HG03159 (cell line): ENCODE measurements at regions not wholly inside any gene's neighbourhood (a gene's known extent, or its start where the extent isn't known, plus 50 kb on each side); places are given as distances from the start of the nearest gene placed in this dataset.

Experiments used
- ATAC-seq: cut with Tn5 transposase; IDR thresholded peaks from one replicate; pipeline ENCODE4 v1.9.1; 2021; ENCODE audit warnings: mild to moderate bottlenecking, moderate library complexity; ENCODE audit not compliant: unreplicated experiment

- ATAC-seq: no peak
Measured at GRCh38 chr15:70198441-70199123, 100.9 kb upstream of the TLE3 start.

GRCh38 chr15:70197945-70198361, 100.2 kb upstream of the TLE3 start:
- ATAC-seq: no peak

GRCh38 chr15:70197318-70197944, 99.7 kb upstream of the TLE3 start:
- no peak for ATAC-seq

- ATAC-seq: peak; percentile 77
Measured at GRCh38 chr15:70196372-70197316, 98.9 kb upstream of the TLE3 start.

GRCh38 chr15:70195587-70196305, 98.0 kb upstream of the TLE3 start:
- ATAC-seq: no peak

GRCh38 chr15:70195171-70195570, 97.5 kb upstream of the TLE3 start:
- ATAC-seq: no peak

GRCh38 chr15:70194266-70194665, 96.5 kb upstream of the TLE3 start:
- no peak for ATAC-seq

GRCh38 chr15:70193734-70194133, 96.0 kb upstream of the TLE3 start:
- no peak for ATAC-seq

- ATAC-seq: no peak
Measured at GRCh38 chr15:70192490-70192889, 94.8 kb upstream of the TLE3 start.

- no peak for ATAC-seq
Measured at GRCh38 chr15:70192041-70192440, 94.3 kb upstream of the TLE3 start.

GRCh38 chr15:70190965-70191364, 93.2 kb upstream of the TLE3 start:
- ATAC-seq: no peak

- ATAC-seq: no peak
Measured at GRCh38 chr15:70189826-70190695, 92.3 kb upstream of the TLE3 start.

GRCh38 chr15:70188286-70188685, 90.6 kb upstream of the TLE3 start:
- ATAC-seq: no peak

GRCh38 chr15:70187331-70187730, 89.6 kb upstream of the TLE3 start:
- no peak for ATAC-seq

- no peak for ATAC-seq
Measured at GRCh38 chr15:70186152-70186551, 88.4 kb upstream of the TLE3 start.

GRCh38 chr15:70185251-70185711, 87.6 kb upstream of the TLE3 start:
- no peak for ATAC-seq

GRCh38 chr15:70182858-70183695, 85.4 kb upstream of the TLE3 start:
- no peak for ATAC-seq

GRCh38 chr15:70181626-70182255, 84.0 kb upstream of the TLE3 start:
- no peak for ATAC-seq
